Omental fat pad (tissue), 3 donors: ENCODE measurements at regions not wholly inside any gene's neighbourhood (a gene's known extent, or its start where the extent isn't known, plus 50 kb on each side); places are given as distances from the start of the nearest gene placed in this dataset.

Source experiments
- ATAC-seq: fragments of 150-250 bp; one replicate; pipeline ENCODE4 v1.9.1; 2016; ENCODE audit warnings: mild to moderate bottlenecking, moderate library complexity; ENCODE audit not compliant: low FRiP score
- DNase-seq: peaks from one replicate; pipeline ENCODE4 v3.0.0-alpha.2; 2019; ENCODE audit warnings: low spot score
- TF ChIP-seq, protein P1 (sequence below), 3 donors: fragments of 450-650 bp; IDR thresholded peaks; one replicate each; pipeline ENCODE4 v1.5.1; 2016 to 2017; ENCODE audit warnings: antibody characterized with exemption in 3 of 3, mild to moderate bottlenecking in 3 of 3, moderate library complexity in 2 of 3

DNA sequence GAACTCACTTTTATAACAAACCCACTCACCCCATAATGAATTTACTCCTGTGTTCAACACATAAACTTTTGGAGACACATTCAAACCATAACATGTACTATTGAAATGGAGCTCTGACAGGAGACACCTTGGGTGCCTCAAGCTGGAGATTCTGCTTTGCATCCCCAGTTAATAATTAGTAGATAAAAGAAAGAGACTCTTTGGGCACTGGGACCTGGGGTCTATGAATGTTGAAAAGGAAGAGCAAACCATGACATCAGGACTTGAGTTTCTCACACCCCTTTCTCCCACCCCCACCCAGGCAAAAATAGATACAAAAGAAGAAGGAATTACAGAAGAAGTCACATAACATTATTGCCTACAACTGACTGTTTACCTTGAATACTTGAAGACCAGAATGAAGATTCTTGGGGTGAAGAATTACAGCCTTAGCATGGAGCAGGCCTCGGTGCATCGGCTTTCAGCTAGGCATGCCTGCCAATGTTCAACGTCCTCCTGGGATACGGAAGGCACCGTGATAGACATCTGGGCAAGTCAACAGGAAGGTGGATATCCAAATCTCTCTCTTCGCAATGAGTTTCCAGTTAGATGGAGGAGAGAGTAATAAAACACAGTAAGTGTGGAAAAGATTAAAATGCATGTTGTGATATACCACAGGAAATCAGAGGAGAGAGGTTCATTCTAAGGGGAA lies 316.0 kb downstream of the TRIML1 start:
- TF ChIP-seq, protein P1, sequence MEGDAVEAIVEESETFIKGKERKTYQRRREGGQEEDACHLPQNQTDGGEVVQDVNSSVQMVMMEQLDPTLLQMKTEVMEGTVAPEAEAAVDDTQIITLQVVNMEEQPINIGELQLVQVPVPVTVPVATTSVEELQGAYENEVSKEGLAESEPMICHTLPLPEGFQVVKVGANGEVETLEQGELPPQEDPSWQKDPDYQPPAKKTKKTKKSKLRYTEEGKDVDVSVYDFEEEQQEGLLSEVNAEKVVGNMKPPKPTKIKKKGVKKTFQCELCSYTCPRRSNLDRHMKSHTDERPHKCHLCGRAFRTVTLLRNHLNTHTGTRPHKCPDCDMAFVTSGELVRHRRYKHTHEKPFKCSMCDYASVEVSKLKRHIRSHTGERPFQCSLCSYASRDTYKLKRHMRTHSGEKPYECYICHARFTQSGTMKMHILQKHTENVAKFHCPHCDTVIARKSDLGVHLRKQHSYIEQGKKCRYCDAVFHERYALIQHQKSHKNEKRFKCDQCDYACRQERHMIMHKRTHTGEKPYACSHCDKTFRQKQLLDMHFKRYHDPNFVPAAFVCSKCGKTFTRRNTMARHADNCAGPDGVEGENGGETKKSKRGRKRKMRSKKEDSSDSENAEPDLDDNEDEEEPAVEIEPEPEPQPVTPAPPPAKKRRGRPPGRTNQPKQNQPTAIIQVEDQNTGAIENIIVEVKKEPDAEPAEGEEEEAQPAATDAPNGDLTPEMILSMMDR (IDR thresholded peaks at IDR 0.05) = no peak
- DNase-seq (no peak), ATAC-seq (no peak)

DNA sequence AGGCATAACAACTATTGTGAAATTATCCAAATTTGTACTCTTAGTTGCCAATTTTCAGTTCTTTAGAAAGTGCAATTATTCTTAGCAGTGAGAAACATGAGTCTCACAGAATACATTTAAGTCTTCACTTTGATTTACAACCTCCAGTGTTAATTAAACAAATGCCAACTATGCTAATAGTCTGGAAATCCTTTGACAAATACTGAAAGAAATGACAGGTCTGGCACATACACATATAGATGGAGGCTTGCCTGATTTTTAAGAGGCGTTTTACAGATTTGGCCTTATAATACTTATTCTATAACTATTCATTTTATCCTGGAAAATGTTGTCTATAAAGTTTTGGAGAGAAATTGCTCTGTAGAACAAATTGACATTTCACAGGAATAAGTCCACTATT lies 320.1 kb downstream of the TRIML1 start:
- TF ChIP-seq, protein P1 (IDR thresholded peaks at IDR 0.05) = no peak
- ATAC-seq = no peak
- DNase-seq = no peak

DNA sequence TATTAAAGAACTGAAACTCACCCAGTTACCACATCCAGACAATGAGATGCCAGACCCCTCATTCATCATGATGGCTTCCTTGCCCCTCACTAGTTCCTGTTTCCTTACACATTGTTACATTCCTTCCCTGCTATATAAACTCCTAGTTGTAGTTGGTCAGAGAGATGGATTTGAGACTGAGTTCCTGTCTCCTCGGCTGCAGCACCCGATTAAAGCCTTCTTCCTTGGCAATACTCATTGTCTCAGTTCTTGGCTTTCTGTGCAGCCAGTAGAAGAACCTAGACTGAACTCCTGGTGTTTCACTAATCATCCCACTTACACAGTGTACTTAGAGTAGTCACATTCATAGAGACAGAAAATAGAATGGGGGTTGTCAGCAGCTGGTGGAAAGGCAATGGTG lies 324.7 kb downstream of the TRIML1 start:
- ATAC-seq = no peak
- TF ChIP-seq, protein P1 (IDR thresholded peaks at IDR 0.05) = no peak
- DNase-seq = no peak

DNA sequence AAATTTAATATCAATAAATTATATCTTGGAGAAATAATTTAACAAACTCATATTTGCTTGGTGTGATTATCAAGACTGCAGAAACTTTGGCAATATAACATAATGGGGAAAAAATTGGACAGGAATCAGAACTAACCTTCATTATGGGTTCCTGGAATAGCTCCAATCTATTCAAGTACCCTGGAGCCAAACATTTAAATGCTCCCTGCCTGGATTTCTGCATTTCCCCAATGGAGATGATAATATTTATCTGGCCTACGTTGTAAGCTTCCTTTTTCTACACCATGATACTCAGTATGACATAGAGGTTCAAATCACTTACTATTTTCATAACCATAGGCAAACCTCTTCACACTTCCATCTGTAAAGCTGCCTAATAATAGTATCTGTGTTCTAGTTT lies 326.8 kb downstream of the TRIML1 start:
- ATAC-seq (no peak), DNase-seq (no peak)
- TF ChIP-seq, protein P1 (IDR thresholded peaks at IDR 0.05) = no peak

DNA sequence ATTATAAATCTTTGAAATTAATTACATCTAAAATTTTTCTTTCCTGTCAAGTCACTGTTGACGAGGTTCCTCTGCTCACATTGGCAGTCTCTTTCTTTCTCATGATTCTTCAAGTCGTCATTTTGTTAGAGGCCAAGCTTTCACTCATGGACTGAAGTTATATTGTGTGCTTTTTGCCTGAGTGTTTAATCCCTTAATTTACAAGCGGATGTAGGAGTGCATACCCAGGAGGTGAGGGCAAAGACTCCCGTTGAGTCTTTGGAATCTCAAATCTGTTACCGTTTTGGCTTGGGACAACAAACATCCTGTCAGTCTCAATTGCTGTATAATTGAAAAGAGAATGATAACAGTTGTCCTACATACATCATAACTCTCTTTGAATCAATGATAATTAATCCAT lies 345.0 kb downstream of the TRIML1 start:
- DNase-seq = no peak
- no peak for ATAC-seq
- TF ChIP-seq, protein P1 (IDR thresholded peaks at IDR 0.05) = no peak

DNA sequence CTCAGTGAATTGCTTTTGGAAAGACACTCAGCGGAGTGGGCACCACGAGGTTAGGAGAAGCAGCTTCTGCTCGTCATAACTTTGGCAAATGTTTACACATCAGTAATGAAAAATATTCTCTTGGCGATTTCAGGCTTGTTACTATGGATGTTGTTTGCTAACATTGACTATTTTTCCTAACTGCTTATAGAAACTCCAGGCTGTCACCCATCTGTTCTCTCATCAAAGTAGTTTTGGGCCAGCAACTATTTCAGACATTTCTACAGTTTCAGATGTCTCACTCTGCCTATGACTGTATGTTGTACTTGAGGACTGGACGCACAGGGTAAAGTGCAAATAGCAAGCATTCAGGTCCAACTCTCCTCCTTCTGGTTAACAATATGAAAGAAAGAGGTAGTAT lies 346.7 kb downstream of the TRIML1 start:
- no peak for DNase-seq
- TF ChIP-seq, protein P1 (IDR thresholded peaks at IDR 0.05) = no peak
- no peak for ATAC-seq

DNA sequence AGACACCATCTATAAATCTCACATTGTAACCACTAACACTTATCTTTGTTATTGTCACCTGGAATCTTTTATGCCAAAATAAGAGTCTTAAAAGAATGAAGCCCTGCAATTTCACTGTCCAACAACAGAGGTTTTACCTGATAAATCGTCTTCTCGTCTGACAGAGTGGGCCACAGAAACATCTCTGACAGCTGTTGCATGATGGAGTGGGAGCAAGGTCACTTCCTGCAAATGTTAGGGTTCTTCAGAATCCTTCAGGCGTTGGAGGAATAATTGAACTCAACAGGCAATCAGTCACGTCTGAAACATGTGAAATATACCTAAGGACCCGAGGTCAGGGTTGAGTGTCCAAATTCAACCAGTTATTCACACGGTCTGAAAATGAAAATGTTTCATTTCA lies 353.6 kb downstream of the TRIML1 start:
- TF ChIP-seq, protein P1 (IDR thresholded peaks at IDR 0.05) = no peak
- ATAC-seq = no peak
- no peak for DNase-seq
